IPS-18a (cell line): ENCODE measurements at regions not wholly inside any gene's neighbourhood (a gene's known extent, or its start where the extent isn't known, plus 50 kb on each side); places are given as distances from the start of the nearest gene placed in this dataset.

Experiments
- H3K27ac ChIP-seq: one replicate; pipeline ENCODE4 v1.5.1; 2013; ENCODE audit warnings: low read length
- H3K27me3 ChIP-seq: one replicate; pipeline ENCODE4 v1.6.1; 2013; ENCODE audit warnings: mild to moderate bottlenecking, low read length; ENCODE audit not compliant: control insufficient read depth, insufficient read depth
- H3K36me3 ChIP-seq: one replicate; pipeline ENCODE4 v1.6.1; 2013; ENCODE audit warnings: low read depth, low read length; ENCODE audit not compliant: control insufficient read depth
- H3K4me1 ChIP-seq: one replicate; pipeline ENCODE4 v1.6.1; 2013; ENCODE audit warnings: low read depth, low read length; ENCODE audit not compliant: control insufficient read depth
- H3K4me3 ChIP-seq: one replicate; pipeline ENCODE4 v1.5.1; 2013; ENCODE audit warnings: low read length
- H3K9ac ChIP-seq: one replicate; pipeline ENCODE4 v1.6.1; 2013; ENCODE audit warnings: mild to moderate bottlenecking, low read length, moderate library complexity
- H3K9me3 ChIP-seq: one replicate; pipeline ENCODE4 v1.6.1; 2013; ENCODE audit warnings: low read depth, low read length; ENCODE audit not compliant: control insufficient read depth

GRCh38 chr14:98503086-98503815, 768.7 kb downstream of the BCL11B start:
- no peak overlapping the region for H3K9ac ChIP-seq
- no peaks in the 10 kb centered on the region for H3K4me1 ChIP-seq
- no peak overlapping the region for H3K4me3 ChIP-seq
- H3K27me3 ChIP-seq, result no peaks in the 10 kb centered on the region
- no peaks in the 10 kb centered on the region for H3K36me3 ChIP-seq
- H3K27ac ChIP-seq, result no peak overlapping the region
- H3K9me3 ChIP-seq, result no peaks in the 10 kb centered on the region

DNA sequence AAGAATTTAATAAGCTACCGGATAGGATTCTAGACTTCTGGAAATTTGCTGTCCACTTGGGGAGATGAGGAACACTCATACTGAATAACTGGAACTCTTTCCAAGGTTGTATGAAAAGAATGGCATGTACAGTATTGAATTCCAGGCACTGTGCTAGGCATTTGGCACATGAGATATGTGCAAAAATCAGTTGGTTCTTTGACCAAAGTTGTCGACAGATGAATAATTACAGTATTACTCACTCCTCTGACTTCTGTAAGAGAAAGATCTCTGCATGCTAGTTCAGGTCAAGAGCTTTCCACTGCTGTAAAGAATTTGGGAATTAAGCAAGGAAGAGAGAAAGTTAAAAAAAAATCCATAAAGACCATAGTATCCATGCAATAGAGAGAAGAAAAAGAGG, 764.7 kb downstream of the BCL11B start:
- no peaks in the 10 kb centered on the region for H3K4me1 ChIP-seq
- H3K27ac ChIP-seq, result no peak overlapping the region
- no peak overlapping the region for H3K4me3 ChIP-seq
- no peaks in the 10 kb centered on the region for H3K27me3 ChIP-seq
- H3K36me3 ChIP-seq, result no peaks in the 10 kb centered on the region
- H3K9ac ChIP-seq, result no peak overlapping the region
- no peaks in the 10 kb centered on the region for H3K9me3 ChIP-seq

GRCh38 chr14:98510392-98510791, 761.6 kb downstream of the BCL11B start:
- H3K9ac ChIP-seq, result no peak overlapping the region

GRCh38 chr14:98512501-98513251, 759.3 kb downstream of the BCL11B start:
- Histone ChIP-seq H3K9ac (no peak overlapping the region), H3K27ac (no peak overlapping the region), H3K9me3 (no peaks in the 10 kb centered on the region), H3K27me3 (no peaks in the 10 kb centered on the region), H3K4me3 (no peak overlapping the region), H3K36me3 (no peaks in the 10 kb centered on the region), H3K4me1 (peaks cover 9% of the 10 kb centered on the region)

More at GRCh38 chr14:98510392-98510791, 761.6 kb downstream of the BCL11B start:
- no peak overlapping the region for H3K27ac ChIP-seq
- peaks cover 9% of the 10 kb centered on the region for H3K4me1 ChIP-seq
- no peak overlapping the region for H3K4me3 ChIP-seq
- no peaks in the 10 kb centered on the region for H3K9me3 ChIP-seq
- no peaks in the 10 kb centered on the region for H3K27me3 ChIP-seq
- H3K36me3 ChIP-seq, result no peaks in the 10 kb centered on the region

DNA sequence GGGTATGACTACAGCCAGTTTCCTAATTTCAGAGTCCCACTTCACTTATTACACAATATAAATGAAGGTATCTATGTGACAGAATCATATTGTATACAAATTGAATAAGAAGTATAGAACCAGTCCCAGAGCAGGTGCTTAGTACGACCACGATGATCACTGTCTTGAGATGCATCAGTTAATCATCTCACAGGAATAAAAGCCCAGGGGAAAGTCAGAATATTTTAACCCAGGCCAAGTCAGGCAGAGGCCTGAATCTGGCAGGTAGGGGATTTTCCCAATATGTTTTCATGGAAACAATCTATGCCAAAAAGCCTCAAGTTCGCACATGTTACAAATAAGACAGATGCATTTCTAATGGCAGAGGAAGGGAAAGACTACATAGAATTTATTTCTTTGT, 758.4 kb downstream of the BCL11B start:
- Histone ChIP-seq H3K27ac (no peak overlapping the region), H3K9me3 (no peaks in the 10 kb centered on the region), H3K4me3 (no peak overlapping the region), H3K27me3 (no peaks in the 10 kb centered on the region), H3K9ac (no peak overlapping the region), H3K4me1 (peaks cover 9% of the 10 kb centered on the region), H3K36me3 (no peaks in the 10 kb centered on the region)

- no peaks in the 10 kb centered on the region for H3K36me3 ChIP-seq
- peaks cover 9% of the 10 kb centered on the region for H3K4me1 ChIP-seq
- no peak overlapping the region for H3K9ac ChIP-seq
- no peaks in the 10 kb centered on the region for H3K27me3 ChIP-seq
- H3K9me3 ChIP-seq, result no peaks in the 10 kb centered on the region
- H3K4me3 ChIP-seq, result no peak overlapping the region
- no peak overlapping the region for H3K27ac ChIP-seq
Observed at GRCh38 chr14:98514016-98514415, 758.0 kb downstream of the BCL11B start.

DNA sequence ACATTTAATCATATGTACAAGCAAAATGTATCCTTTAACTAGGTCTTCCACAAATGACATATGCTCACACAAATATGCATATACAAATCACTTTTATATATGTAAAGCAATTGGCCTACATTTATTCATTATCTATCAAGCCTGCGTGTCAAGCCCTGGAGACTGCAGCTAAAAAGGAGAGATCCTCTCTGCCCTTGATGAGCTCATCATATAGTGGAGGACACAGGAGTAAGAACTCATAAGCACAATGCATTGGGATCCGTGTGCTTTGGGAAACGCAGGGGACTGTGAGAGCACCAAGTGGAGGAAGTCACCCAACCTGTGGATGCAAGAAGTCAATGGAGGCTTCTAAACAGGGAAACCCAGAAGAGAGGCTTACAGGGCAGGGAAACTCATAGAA, 735.7 kb downstream of the BCL11B start:
- H3K9ac ChIP-seq, result no peak overlapping the region
- H3K4me3 ChIP-seq, result no peak overlapping the region
- no peaks in the 10 kb centered on the region for H3K36me3 ChIP-seq
- no peaks in the 10 kb centered on the region for H3K9me3 ChIP-seq
- no peak overlapping the region for H3K27ac ChIP-seq
- H3K4me1 ChIP-seq, result peaks cover 7% of the 10 kb centered on the region
- no peaks in the 10 kb centered on the region for H3K27me3 ChIP-seq

DNA sequence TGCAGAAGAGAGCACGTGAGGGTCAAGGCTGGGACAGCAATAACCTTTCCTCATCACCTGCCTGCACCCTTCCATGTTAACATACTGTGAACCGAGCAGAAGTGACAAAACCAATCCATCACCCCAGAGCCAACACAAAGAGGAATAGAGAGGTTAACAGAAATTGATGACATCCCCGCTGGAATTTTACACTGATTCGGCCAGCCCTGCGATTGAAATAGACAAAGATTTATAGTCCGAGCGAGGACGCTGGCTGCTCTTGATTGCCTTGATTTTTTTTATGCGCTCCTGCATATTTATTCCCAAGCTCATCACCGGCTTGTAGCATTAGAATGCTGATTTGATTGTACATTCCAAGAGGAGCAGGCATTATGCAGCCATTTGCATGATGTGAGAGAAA, 729.7 kb downstream of the BCL11B start:
- H3K36me3 ChIP-seq, result no peaks in the 10 kb centered on the region
- no peaks in the 10 kb centered on the region for H3K27me3 ChIP-seq
- no peak overlapping the region for H3K4me3 ChIP-seq
- H3K9ac ChIP-seq, result no peak overlapping the region
- no peaks in the 10 kb centered on the region for H3K9me3 ChIP-seq
- no peaks in the 10 kb centered on the region for H3K4me1 ChIP-seq
- H3K27ac ChIP-seq, result no peak overlapping the region

- Histone ChIP-seq H3K36me3 (no peaks in the 10 kb centered on the region), H3K27me3 (no peaks in the 10 kb centered on the region), H3K9me3 (no peaks in the 10 kb centered on the region), H3K9ac (no peak overlapping the region), H3K27ac (no peak overlapping the region), H3K4me3 (no peak overlapping the region), H3K4me1 (no peaks in the 10 kb centered on the region)
Observed at GRCh38 chr14:98543074-98543473, 728.9 kb downstream of the BCL11B start.

DNA sequence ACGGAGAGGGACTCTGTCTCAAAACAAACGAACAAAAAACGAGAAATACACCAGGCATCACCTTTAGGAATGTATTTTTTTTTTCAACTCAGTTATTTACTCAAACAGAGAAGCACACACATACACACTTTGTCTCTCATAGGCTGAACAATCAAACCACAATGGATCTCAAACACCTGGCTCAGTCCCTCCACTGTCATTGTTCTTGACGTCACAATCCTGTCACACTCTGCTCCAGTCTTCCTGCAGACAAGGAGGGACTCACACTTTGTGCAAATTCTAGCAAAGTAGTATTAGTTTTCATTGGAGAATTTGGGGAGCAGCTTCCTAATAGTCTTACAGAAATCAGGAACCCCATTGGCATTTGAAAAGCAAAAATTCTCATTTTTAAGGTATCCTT, 727.8 kb downstream of the BCL11B start:
- Histone ChIP-seq H3K9me3 (no peaks in the 10 kb centered on the region), H3K27ac (no peak overlapping the region), H3K4me1 (no peaks in the 10 kb centered on the region), H3K4me3 (no peak overlapping the region), H3K27me3 (no peaks in the 10 kb centered on the region), H3K9ac (no peak overlapping the region), H3K36me3 (no peaks in the 10 kb centered on the region)

GRCh38 chr14:98545181-98545580, 726.8 kb downstream of the BCL11B start:
- Histone ChIP-seq H3K4me3 (no peak overlapping the region), H3K9ac (no peak overlapping the region), H3K9me3 (no peaks in the 10 kb centered on the region), H3K4me1 (no peaks in the 10 kb centered on the region), H3K27ac (no peak overlapping the region), H3K36me3 (no peaks in the 10 kb centered on the region), H3K27me3 (no peaks in the 10 kb centered on the region)
